Stimulated activated CD4-positive, alpha-beta T cell treated with anti-CD3 and anti-CD28 coated beads, Interleukin-4, amount 100 ng/mL, for 24 hours (primary cell): ENCODE measurements at regions not wholly inside any gene's neighbourhood (a gene's known extent, or its start where the extent isn't known, plus 50 kb on each side); places are given as distances from the start of the nearest gene placed in this dataset.

Experiments
- DNase-seq: peaks from one replicate; pipeline ENCODE4 v3.0.0-alpha.2; 2020

GRCh38 chr2:199624958-199625357 lies 167.2 kb upstream of the SATB2 start:
- no peak for DNase-seq

DNA sequence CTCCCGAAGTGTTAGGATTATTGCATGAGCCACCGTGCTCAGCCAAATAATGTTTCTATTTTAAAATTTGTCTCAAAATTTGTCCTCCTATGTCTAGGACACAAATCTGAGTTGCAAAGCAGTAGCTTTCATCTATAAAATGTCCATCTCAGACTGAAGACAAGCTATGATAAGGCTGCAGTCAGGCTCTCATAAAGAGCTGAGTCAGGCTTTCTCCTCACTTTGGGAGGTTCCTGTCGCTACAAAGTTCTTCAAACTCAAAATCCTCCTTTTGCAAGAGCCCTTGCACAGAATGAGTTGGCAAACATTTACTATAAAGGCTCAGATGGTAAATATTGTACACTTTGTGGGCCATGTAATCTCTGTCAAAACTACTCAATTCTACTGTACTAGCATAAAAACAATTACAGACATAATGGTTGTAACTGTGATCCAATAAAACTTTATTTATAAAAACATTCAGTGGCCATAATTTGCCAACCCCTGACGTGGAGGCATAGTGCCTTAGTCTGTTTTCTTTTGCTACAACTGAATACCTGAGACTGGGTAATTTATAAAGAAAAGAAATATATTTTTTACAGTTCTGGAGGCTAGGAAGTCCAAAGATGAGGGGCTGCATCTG lies 154.9 kb upstream of the SATB2 start:
- no peak for DNase-seq

GRCh38 chr2:199607914-199608313 lies 150.2 kb upstream of the SATB2 start:
- no peak for DNase-seq

GRCh38 chr2:199606193-199606780 lies 148.5 kb upstream of the SATB2 start:
- DNase-seq, result no peak

GRCh38 chr2:199603721-199604291 lies 146.1 kb upstream of the SATB2 start:
- no peak for DNase-seq

GRCh38 chr2:199602896-199603717 lies 145.4 kb upstream of the SATB2 start:
- no peak for DNase-seq

GRCh38 chr2:199602271-199602895 lies 144.6 kb upstream of the SATB2 start:
- no peak for DNase-seq

GRCh38 chr2:199596549-199596948 lies 138.8 kb upstream of the SATB2 start:
- no peak for DNase-seq

- no peak for DNase-seq
These were observed 136.7 kb upstream of the SATB2 start for GRCh38 chr2:199594443-199594842.

DNA sequence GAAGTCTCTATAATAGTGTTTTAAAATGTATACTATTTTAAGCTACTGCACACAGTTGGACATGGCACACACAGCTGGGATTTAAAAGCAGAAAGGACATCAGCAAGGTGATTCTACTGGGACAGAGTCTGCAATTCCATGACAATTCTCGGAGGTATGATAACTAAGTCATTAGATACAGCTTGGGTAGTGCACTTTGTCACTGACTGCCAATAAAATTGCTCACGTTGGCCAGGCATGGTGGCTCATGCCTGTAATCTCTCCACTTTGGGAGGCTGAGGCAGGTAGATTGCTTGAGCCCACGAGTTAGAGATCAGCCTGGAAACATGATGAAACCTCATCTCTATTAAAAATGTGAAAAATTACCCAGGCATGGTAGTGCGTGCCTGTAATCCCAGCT lies 134.1 kb upstream of the SATB2 start:
- DNase-seq, result no peak

GRCh38 chr2:199590321-199591203 lies 132.8 kb upstream of the SATB2 start:
- DNase-seq, result no peak

DNA sequence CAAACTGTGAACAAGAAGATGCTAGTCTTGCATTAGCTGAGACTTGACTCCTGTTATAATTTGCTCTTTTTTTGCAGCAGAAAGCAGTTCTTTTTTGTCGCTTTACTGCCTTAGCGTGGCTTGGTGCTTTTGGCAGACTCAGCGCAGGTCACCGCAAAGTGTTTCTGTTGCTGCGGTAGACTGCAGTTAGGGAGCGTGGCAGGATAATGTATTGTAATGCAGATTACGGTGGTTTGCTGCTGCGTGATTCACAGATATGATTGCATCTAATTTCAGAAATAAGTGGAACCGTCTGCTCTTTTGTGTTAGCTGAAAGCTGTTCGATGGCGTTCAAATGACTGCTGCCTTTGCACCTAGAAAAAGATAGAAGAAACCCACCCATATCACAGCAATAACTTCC lies 131.6 kb upstream of the SATB2 start:
- DNase-seq, result no peak

- no peak for DNase-seq
These were observed 130.3 kb upstream of the SATB2 start for GRCh38 chr2:199588054-199588453.

DNA sequence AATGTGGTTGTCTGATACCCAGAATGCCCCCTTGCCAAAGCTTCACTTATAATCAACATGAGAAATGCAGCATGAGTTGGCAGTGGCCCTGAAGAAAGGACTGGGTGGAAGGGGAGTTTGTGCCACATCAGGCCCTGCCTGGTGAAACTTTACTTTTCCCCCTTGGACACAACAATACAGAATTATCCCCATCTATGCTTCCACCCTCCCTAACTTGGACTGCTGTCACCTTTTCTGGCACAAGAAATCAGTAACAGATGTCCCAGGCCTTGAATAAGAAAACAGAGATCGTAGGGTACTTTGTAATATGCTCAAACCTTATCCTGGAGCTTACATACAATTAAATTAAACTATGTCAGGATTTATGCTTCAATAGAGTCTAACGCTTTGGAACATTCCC lies 128.9 kb upstream of the SATB2 start:
- no peak for DNase-seq

- DNase-seq, result no peak
These were observed 125.9 kb upstream of the SATB2 start for GRCh38 chr2:199583676-199584075.

GRCh38 chr2:199581935-199582360 lies 124.2 kb upstream of the SATB2 start:
- no peak for DNase-seq

- DNase-seq, result no peak
These were observed 123.7 kb upstream of the SATB2 start for GRCh38 chr2:199581408-199581807.

GRCh38 chr2:199575416-199575815 lies 117.7 kb upstream of the SATB2 start:
- no peak for DNase-seq

GRCh38 chr2:199572571-199572970 lies 114.8 kb upstream of the SATB2 start:
- no peak for DNase-seq

DNA sequence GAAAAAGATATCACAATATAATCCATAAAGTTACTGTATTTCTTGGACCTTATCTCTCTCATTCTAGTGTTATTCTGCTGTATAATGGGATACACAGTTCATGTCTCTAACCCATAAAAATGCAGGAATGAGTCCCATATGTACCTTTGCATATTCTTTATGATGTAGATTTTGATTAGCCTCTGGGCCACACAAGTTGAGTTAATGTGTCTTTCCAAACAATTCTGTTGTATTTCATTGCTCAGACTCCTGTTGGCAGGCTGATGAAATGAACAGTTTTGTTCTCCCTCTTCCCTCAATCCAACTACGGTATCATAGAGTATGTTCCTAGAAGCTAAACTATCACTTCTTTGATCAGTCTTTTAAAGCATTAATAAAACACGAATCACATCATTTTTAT lies 113.2 kb upstream of the SATB2 start:
- no peak for DNase-seq

DNA sequence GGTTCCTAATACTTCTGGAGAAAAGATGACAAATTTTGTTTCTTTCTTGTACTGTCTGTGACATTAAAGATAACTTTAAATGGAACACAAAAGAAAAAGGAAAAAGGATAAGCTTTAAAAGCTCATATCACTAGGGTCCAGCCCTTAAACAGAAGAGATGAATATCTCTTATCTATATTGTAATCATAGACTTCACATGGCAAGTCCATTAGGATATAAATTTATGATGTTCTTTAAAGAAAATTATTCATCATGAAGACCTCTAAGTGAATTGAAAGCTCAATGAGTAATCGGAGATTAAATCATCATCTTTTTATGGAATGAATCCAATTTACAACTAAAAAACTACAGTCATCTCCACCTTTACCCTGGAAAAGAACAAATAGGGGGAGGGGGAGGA lies 111.6 kb upstream of the SATB2 start:
- DNase-seq, result no peak

- DNase-seq, result no peak
These were observed 100.4 kb upstream of the SATB2 start for GRCh38 chr2:199558156-199558555.
